Fibroblast of pulmonary artery (primary cell): ENCODE measurements at regions not wholly inside any gene's neighbourhood (a gene's known extent, or its start where the extent isn't known, plus 50 kb on each side); places are given as distances from the start of the nearest gene placed in this dataset.

Experiments used
- DNase-seq: peaks from one replicate; pipeline ENCODE4 v3.0.0-alpha.2; 2010; ENCODE audit warnings: low read depth
- H3K4me3 ChIP-seq: replicated peaks from 2 replicates; pipeline ENCODE4 v1.5.1; 2011; ENCODE audit warnings: low read depth, mild to moderate bottlenecking, control low read depth, low read length, moderate library complexity
- TF ChIP-seq, protein P1 (sequence below): IDR thresholded peaks from 2 replicates; pipeline ENCODE4 v1.5.1; 2011; ENCODE audit warnings: mild to moderate bottlenecking, control low read depth, low read length, inconsistent platforms; ENCODE audit errors: missing control alignments

DNA sequence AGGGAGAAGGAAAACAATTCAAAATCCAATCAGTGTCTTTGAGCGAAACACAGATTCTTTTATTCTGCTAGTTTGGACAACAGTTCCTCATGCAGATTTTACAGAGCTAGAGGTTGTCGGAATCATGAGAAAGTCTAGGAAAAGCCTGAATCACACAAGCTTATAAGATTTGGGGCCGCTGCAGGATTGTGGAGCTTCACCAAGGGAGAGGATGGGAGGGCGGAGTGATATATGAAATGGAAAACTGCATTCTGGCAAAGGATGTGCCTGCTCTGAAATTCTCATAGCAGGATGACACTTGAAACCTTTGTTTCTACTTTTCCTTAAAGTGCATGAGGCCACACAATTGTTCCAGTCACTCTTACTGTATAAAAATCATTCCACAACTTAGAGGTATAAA, 134.3 kb downstream of the OR2K2 start:
- DNase-seq = no peak
- TF ChIP-seq, protein P1, sequence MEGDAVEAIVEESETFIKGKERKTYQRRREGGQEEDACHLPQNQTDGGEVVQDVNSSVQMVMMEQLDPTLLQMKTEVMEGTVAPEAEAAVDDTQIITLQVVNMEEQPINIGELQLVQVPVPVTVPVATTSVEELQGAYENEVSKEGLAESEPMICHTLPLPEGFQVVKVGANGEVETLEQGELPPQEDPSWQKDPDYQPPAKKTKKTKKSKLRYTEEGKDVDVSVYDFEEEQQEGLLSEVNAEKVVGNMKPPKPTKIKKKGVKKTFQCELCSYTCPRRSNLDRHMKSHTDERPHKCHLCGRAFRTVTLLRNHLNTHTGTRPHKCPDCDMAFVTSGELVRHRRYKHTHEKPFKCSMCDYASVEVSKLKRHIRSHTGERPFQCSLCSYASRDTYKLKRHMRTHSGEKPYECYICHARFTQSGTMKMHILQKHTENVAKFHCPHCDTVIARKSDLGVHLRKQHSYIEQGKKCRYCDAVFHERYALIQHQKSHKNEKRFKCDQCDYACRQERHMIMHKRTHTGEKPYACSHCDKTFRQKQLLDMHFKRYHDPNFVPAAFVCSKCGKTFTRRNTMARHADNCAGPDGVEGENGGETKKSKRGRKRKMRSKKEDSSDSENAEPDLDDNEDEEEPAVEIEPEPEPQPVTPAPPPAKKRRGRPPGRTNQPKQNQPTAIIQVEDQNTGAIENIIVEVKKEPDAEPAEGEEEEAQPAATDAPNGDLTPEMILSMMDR = no peak
- H3K4me3 ChIP-seq = no peak overlapping the region

DNA sequence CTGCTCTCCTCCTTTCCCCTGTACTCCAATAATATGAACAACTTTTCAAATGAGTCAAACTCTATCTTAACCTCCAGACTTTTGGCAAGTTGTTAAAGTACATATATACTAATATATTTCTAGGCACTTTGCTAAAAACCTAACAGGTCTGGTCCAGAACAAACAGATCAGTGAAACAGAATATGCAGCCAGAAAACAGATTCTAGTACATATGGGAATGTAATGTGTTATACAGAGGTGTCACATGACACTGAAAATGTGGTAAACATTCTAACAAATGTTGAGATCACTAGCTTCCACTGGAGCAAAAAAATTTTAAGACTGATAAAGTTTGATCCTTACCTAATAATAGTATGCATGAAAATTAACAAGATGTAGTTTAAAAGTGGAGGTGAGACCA, 136.9 kb downstream of the OR2K2 start:
- no peak for DNase-seq
- TF ChIP-seq, protein P1 = no peak
- no peak overlapping the region for H3K4me3 ChIP-seq

- no peak for DNase-seq
- TF ChIP-seq, protein P1 = no peak
- no peak overlapping the region for H3K4me3 ChIP-seq
These were observed 137.4 kb downstream of the OR2K2 start for GRCh38 chr9:111192650-111193049.

GRCh38 chr9:111190347-111190746, 139.7 kb downstream of the OR2K2 start:
- no peak overlapping the region for H3K4me3 ChIP-seq
- DNase-seq = peak; percentile 3
- TF ChIP-seq, protein P1 = no peak

GRCh38 chr9:111187376-111187775, 142.6 kb downstream of the OR2K2 start:
- no peak overlapping the region for H3K4me3 ChIP-seq
- DNase-seq = no peak
- TF ChIP-seq, protein P1 = no peak

DNA sequence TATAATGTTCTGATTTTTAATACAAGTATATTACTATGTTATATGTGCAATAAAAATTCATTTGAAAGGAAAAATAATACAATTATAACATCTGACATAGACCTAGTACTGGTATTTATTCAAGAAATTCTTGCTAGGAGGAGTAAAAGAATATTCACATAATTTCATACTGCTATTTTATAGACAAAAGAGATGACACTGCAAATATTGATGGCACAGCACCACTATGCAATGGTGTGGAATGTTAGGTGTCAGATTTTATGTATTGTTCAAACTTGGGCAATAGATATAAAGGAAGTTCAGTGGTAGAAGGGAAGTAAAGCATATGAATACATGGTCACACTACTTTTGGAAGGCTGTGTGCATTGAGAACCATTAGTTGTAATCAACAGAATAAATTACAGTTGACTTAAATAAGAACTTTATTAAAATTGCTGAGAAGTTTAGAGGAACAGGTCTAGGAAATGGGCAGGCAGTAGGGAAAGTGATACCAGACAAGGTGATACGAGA, 143.9 kb downstream of the OR2K2 start:
- no peak for DNase-seq
- TF ChIP-seq, protein P1 = no peak
- H3K4me3 ChIP-seq = no peak overlapping the region

DNA sequence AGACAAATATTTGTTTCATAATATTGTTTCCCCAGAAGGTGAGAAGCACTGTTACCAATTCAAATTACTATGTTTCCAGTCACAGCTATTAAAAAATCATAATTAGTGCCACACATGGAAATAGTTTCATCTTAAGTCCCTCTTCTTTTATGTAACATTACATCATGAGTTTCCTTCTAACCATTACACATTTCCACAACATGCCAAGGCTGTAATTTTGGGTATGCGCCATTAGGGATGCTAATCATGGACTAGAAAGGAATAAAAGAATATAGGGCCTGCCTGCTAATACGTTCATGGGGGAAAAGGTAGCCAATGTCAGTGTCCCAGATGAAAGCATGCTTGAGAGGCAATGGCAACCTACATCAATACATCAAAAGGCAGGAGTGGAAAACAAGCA, 142.5 kb upstream of the LPAR1 start:
- DNase-seq = no peak
- no peak overlapping the region for H3K4me3 ChIP-seq
- TF ChIP-seq, protein P1 = no peak
